Islet precursor cell (in vitro differentiated cells): ENCODE measurements at regions not wholly inside any gene's neighbourhood (a gene's known extent, or its start where the extent isn't known, plus 50 kb on each side); places are given as distances from the start of the nearest gene placed in this dataset.

ENCODE experiments used
- DNase-seq: peaks from one replicate; pipeline ENCODE4 v3.0.0-alpha.2; 2018

- no peak for DNase-seq
Observed at GRCh38 chr13:92938486-92939020, 288.1 kb upstream of the GPC6 start.

GRCh38 chr13:92941167-92941566, 285.4 kb upstream of the GPC6 start:
- no peak for DNase-seq

- no peak for DNase-seq
Observed at GRCh38 chr13:92947770-92948434, 278.7 kb upstream of the GPC6 start.

GRCh38 chr13:92950771-92951170, 275.8 kb upstream of the GPC6 start:
- no peak for DNase-seq

- DNase-seq = no peak
Observed at GRCh38 chr13:92951273-92951890, 275.2 kb upstream of the GPC6 start.

GRCh38 chr13:92952161-92952560, 274.4 kb upstream of the GPC6 start:
- DNase-seq = no peak

GRCh38 chr13:92954746-92955145, 271.9 kb upstream of the GPC6 start:
- DNase-seq = no peak

GRCh38 chr13:92959790-92960189, 266.8 kb upstream of the GPC6 start:
- no peak for DNase-seq

GRCh38 chr13:92963029-92963428, 263.6 kb upstream of the GPC6 start:
- no peak for DNase-seq

GRCh38 chr13:92966341-92966740, 260.3 kb upstream of the GPC6 start:
- DNase-seq = no peak

GRCh38 chr13:92966900-92967299, 259.7 kb upstream of the GPC6 start:
- DNase-seq = no peak

GRCh38 chr13:92967923-92968322, 258.7 kb upstream of the GPC6 start:
- no peak for DNase-seq

GRCh38 chr13:92972751-92973150, 253.9 kb upstream of the GPC6 start:
- no peak for DNase-seq

GRCh38 chr13:92974905-92975429, 251.6 kb upstream of the GPC6 start:
- no peak for DNase-seq

GRCh38 chr13:92976657-92977056, 249.9 kb upstream of the GPC6 start:
- no peak for DNase-seq

GRCh38 chr13:92984151-92984550, 242.5 kb upstream of the GPC6 start:
- no peak for DNase-seq

- DNase-seq = no peak
Observed at GRCh38 chr13:92989301-92989700, 237.3 kb upstream of the GPC6 start.

- DNase-seq = no peak
Observed at GRCh38 chr13:92991692-92992091, 234.9 kb upstream of the GPC6 start.

GRCh38 chr13:92994056-92994455, 232.6 kb upstream of the GPC6 start:
- no peak for DNase-seq

- no peak for DNase-seq
Observed at GRCh38 chr13:93001866-93002461, 224.6 kb upstream of the GPC6 start.

GRCh38 chr13:93003531-93003930, 223.1 kb upstream of the GPC6 start:
- DNase-seq = no peak

GRCh38 chr13:93004919-93005318, 221.7 kb upstream of the GPC6 start:
- no peak for DNase-seq

- DNase-seq = no peak
Observed at GRCh38 chr13:93007928-93008327, 218.7 kb upstream of the GPC6 start.

- no peak for DNase-seq
Observed at GRCh38 chr13:93017493-93018112, 209.0 kb upstream of the GPC6 start.
